PC-3 (cell line): ENCODE measurements at regions not wholly inside any gene's neighbourhood (a gene's known extent, or its start where the extent isn't known, plus 50 kb on each side); places are given as distances from the start of the nearest gene placed in this dataset.

Experiments used
- EZH2 ChIP-seq: fragments of 300-600 bp; sonication (generic); IDR thresholded peaks from one replicate; pipeline ENCODE4 v1.6.1; 2017; ENCODE audit warnings: antibody characterized with exemption, mild to moderate bottlenecking, low read length; ENCODE audit not compliant: unreplicated experiment
- TF ChIP-seq, protein P1 (sequence below): fragments of 300-600 bp; sonication (generic); conservative IDR thresholded peaks from 2 replicates; pipeline ENCODE4 v1.5.1; 2017; ENCODE audit warnings: antibody characterized with exemption, low read depth, mild to moderate bottlenecking, low read length

- TF ChIP-seq, protein P1, sequence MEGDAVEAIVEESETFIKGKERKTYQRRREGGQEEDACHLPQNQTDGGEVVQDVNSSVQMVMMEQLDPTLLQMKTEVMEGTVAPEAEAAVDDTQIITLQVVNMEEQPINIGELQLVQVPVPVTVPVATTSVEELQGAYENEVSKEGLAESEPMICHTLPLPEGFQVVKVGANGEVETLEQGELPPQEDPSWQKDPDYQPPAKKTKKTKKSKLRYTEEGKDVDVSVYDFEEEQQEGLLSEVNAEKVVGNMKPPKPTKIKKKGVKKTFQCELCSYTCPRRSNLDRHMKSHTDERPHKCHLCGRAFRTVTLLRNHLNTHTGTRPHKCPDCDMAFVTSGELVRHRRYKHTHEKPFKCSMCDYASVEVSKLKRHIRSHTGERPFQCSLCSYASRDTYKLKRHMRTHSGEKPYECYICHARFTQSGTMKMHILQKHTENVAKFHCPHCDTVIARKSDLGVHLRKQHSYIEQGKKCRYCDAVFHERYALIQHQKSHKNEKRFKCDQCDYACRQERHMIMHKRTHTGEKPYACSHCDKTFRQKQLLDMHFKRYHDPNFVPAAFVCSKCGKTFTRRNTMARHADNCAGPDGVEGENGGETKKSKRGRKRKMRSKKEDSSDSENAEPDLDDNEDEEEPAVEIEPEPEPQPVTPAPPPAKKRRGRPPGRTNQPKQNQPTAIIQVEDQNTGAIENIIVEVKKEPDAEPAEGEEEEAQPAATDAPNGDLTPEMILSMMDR: no peak
- no peak for TF ChIP-seq EZH2
These were observed 759.2 kb upstream of the MGAT4C start for GRCh38 chr12:87015352-87015751.
